Bone marrow (tissue), 2 donors: ENCODE measurements at regions not wholly inside any gene's neighbourhood (a gene's known extent, or its start where the extent isn't known, plus 50 kb on each side); places are given as distances from the start of the nearest gene placed in this dataset.
"Not testable (repeated sequence)": the region's sequence is repeated elsewhere in the genome, so short reads cannot be mapped to it uniquely, and the experiment has no call there.

Experiments
- DNase-seq, 2 donors: peaks; one replicate each; lab custom pipeline; 2025; lab: John Stamatoyannopoulos, UW

- DNase-seq, result no peak
These were observed 229.3 kb downstream of the PCSK1 start for GRCh38 chr5:96203761-96204160.

- no peak for DNase-seq
These were observed 231.5 kb downstream of the PCSK1 start for GRCh38 chr5:96201503-96201902.

DNA sequence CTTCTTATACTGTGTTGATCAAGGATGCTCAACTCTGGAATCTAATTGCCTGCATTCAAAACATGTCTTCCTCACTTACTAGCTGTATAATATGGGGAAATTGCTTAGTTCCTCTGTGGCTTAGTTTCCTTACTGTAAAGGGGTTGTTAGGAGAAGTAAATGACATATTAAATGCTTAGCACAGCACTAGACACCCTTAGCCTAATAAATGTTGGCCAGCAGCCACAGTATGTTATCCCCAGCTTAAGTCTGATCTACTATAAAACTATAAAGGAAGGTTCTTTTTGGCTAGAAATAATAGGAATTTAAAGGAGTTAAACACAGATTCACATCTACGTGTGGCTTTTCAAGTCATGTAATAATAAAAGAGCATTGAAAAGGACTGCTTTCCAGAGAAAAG, 232.4 kb downstream of the PCSK1 start:
- no peak for DNase-seq

DNA sequence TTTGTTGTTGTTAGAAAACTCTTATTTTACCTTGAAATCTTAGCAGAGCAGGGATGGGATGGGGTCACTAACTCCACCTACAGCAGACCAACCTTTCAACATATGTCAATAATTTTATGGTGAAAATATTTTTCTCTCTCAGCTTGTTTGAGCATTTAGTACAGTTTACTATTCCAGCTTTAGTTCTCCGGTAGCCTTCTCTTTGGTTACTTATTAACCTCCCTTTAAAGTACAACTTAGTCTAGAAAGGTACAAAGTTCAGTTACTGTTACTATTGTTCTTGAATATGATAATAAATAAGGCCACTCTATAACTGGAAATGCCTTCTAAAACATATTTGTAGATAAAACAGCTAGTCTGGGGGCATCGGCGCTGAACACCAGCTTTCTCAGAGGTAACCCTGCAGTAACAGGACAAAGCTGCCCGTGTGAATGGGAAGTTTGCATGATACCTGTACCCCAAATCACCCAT, 233.3 kb downstream of the PCSK1 start:
- no peak for DNase-seq

DNA sequence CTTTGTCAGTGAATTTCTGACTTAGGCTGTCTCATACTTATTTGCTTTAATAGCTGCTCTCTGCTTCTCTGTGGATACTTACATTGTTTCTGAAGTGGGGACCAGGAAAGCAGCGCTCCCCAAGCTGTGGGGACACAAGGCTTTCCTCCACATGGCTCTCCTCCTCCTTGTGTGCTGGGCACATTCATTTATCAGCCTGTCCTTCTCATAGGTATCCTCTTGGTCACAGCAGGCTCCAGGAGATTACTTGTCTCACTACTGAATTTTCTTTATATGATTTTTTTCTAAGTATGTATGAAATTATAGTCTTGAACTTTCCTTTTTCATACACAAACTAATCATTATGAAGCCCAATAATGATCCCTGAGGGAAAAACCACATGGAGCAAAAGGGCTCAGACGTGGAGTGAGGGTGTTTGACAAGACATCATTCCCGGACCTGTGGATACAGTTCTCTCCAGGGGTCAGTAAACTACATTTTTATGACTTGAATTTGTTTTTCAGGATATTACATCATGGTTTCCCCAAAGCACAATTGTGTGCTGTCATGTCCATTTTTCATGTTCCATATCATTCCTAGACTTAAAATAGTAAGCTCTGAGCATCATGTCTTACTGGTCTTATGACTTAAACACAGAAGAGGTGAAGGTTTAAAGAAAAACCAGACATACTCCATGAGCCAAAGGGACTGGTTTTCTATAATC, 234.5 kb downstream of the PCSK1 start:
- DNase-seq, result no peak

DNA sequence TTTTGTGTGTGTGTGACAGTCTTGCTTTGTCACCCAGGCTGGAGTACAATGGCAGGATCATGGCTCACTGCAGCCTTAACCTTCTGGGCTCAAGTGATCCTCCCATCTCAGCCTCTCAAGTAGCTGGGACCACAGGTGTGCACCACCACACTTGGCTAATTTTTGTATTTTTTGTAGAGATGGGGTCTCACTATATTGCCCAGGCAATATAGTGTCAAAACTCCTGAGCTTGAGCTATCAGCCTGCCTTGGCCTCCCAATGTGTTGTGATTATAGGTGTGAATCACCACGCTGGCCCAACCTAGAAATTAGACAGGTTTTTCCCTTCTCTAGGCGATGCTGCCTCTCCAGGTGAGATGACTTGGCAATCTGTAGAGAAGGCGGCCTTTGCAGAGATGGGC, 235.3 kb downstream of the PCSK1 start:
- not testable (repeated sequence) for DNase-seq

DNA sequence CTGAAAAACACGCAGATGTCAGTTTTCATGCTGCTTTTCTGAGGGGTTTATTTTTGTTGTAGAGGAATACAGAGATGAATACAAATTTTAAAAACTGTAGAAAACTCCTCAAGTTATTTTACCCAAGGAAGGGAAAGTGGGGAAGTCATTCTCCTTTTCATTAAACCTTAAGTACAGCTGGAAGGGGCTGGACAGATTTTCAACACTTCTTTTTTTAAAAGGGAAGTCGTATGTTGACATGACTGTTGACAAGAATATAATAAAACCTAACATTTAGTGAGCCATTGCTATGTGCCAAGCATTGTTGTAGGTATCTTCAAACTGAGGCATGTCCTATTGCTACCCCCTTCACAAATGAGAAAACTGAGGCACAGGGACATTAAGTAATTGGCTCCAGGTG, 235.7 kb upstream of the ELL2 start:
- DNase-seq, result no peak

GRCh38 chr5:96196890-96197289, 235.2 kb upstream of the ELL2 start:
- DNase-seq, result no peak

- no peak for DNase-seq
These were observed 234.8 kb upstream of the ELL2 start for GRCh38 chr5:96196407-96196806.

DNA sequence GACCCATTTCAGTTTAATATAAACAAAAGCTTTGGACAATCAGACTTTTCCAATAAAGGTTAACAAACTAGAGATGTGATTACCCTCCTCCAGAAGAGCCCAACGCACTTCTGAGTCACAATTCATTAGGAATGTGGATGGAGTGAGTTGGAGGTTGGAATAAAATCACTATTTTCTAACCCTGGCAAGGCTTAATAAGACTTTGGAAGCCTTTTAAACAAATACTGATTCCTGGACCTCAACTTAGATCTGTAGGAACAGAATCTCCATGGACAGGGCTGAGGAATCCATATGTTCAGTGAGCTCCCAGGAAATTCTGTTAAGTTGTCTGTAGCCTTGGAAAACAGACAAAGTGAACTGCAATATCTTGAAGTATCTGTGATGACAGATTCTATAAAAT, 233.5 kb upstream of the ELL2 start:
- no peak for DNase-seq

- DNase-seq, result no peak
These were observed 232.9 kb upstream of the ELL2 start for GRCh38 chr5:96194593-96194992.

GRCh38 chr5:96193946-96194345, 232.3 kb upstream of the ELL2 start:
- DNase-seq, result no peak

- DNase-seq, result no peak
These were observed 228.3 kb upstream of the ELL2 start for GRCh38 chr5:96189987-96190386.

DNA sequence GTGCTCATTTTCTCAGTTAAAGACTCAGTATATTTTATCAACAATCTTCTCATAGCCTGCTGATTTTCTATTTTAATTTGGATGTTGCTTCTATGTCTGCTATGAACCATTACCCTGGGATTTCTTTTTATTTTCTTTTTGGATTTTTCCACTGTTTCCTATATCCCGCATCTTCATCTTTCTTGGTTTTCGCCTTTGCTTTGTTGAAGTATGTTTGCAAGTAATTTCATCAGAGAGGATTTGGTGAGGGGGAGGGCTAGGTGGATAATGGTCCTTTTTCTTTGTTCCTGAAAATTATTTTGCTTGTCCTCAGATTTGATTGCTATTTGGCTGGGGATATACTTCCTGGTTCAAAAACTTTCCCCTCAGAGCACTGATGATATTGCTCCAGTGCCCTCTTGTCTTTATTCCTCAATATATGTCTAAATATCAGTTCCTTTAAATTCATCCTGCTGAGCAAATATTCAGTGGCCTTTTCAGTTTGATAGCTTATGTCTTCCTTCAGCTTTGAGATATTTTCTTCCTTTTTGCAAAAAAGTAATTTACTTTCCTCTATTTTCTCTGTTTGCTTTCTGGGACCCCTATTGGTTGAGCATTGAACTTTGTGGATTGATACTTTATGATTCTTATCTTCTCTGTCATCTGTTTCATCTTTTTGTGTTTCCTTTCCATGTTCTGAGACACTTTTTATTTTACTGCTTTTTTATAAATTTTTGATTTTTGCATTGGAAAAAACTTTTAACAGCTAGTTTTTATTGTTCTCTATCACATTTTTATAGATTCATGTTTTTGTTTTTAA, 227.6 kb upstream of the ELL2 start:
- DNase-seq, result no peak

DNA sequence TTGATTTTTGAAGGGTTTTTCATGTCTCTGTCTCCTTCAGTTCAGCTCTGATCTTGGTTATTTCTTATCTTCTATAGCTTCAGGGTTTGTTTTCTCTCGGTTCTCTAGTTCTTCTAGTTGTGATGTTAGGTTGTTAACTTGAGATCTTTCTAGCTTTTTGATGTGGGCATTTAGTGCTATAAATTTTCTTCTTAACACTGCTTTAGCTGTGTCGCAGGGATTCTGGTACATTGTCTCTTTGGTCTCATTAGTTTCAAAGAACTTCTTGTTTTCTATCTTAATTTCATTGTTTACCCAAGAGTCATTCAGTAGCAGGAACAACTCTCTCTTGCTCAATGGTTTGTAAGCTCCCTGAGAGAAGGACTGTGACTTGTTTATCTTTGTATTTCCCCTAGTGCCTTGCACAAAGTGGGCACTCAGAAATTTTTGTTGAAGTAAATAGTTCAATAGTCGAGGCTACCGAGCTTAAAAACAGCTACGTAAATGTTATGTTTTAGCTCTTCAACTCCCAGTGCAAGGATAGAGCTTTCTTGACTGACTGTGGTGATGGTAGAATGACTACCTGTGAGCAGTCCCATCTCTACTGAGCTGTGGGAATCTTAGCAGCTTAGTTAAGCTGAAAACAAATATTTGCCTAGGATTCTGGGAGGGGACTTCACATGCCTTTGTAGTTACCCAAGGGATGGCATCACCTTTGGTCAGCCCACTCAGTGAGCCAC, 225.8 kb upstream of the ELL2 start:
- DNase-seq, result no peak

DNA sequence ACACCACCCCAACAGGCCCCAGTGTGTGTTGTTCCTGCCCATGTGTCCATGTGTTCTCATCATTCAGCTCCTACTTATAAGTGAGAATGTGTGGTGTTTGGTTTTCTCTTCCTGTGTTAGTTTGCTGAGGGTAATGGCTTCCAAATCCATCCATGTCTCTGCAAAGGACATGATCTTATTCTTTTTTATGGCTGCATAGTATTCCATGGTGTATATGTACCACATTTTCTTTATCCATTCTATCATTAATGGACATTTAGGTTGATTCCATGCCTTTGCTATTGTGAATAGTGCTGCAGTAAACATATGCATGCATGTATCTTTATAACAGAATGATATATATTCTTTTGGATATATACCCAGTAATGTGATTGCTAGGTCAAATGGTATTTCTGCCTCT, 222.9 kb upstream of the ELL2 start:
- not testable (repeated sequence) for DNase-seq

DNA sequence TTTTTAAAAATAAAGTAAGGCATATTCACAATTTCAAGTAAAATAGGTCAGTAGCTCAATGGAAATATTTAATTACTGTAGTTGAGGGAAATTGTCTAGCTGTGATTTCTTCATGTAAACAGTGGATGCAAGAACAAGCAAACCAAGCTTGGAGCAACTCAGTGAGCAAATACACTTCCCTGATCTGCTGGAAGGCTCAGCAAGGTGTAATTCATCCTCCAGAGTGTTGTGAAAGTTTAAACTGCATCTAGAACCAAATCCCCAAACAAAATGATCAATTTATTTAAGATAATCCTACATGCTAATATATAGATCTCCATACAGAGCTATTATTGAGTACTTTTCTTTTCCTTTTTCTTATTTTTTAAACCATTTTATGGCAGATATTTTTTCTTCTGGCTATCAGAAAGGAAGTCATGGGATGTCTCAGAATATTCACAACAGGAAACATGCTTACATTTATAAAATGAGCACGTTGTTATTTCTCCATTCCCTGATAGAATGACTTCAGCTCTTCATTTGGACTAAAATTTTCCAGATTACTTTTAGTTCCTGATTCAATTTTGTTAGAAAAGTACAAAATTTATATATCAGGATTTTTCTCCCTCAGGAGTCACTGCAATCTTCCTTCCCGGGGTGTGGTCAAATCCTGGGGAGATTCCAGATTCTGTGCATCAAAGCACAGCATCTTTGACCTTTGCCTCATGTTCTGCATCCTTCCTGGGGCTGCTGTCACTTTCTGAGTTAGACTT, 219.2 kb upstream of the ELL2 start:
- DNase-seq, result no peak

GRCh38 chr5:96177303-96177869, 215.7 kb upstream of the ELL2 start:
- DNase-seq, result no peak

DNA sequence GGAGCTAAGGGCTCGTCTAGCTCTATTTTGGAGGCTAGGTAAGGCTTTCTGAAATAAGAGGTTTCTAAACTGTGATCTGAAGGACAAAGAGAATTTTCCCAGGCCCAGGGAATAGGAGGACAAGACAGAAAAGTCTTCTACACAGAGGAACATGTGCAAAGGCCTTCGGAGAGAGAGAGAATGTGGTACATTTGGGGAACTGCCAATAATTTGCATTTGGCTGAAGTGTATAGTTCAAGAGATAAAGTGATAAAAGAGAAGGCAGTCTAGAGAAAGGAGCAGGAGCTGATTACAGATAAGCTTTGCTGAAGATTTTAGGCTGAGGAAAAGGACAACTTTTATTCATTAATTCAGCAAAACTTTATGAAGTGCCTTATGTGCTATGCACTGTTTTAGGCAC, 214.4 kb upstream of the ELL2 start:
- no peak for DNase-seq

GRCh38 chr5:96175090-96175489, 213.4 kb upstream of the ELL2 start:
- no peak for DNase-seq

DNA sequence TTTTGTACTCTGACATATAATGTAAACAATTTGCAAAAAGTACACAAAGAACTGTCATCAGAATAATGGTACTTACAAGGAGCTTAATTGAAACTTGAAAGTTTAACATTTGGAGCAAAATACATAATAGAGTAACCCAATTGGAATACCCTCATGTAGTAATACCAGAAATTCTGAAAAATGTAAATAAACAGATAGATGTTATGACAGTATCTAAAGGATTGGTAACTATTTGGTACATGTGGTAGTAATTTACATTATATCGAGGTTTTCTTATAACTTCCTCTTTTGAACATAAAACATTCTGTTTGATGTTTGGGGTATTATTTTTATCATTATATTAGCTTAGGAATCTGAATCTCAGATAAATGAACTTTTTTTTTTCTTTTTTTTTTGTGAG, 211.7 kb upstream of the ELL2 start:
- no peak for DNase-seq

DNA sequence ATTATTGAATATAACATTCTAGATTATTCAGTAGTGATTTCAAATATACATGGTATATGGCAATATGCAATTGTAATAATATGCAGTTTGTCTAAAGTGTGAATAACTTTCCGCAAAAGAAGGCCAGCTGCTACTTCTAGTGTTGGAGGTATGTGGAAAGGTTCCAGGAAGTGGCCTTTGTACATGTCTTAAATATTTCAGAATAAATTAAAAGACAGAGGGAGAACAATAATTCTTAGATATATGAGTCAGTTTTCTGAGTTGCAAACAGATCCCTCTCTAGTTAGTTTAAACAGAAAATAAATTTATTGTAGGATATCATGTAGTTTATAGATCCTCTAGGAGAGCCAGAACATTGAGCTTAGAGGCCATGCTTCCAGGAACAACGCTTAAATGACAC, 210.8 kb upstream of the ELL2 start:
- no peak for DNase-seq
